ENCODE measurements at regions not wholly inside any gene's neighbourhood (a gene's known extent, or its start where the extent isn't known, plus 50 kb on each side); places are given as distances from the start of the nearest gene placed in this dataset.

DNA sequence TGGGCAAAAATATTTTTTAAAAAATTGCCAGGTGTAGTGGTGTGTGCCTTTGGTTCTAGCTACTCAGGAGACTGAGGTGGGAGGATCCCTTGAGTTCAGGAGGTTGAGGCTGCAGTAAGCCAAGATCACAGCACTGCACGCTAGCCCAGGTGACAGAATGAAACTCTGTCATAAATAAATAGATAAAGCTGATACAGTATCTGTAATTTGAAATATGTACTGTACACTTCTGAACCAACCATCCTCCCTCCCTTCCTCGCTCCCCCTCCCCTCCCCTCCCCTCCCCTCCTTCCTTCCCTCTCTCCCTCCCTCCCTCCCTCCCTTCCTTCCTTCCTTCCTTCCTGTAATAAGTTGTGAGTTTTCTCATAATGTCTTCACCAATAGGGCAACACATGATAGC lies 208.4 kb upstream of the RBFOX1 start:
- Histone ChIP-seq H3K4me3 (ENCODE audit: low read length in 3 of 3) (no peak overlapping the region), H3K9ac (ENCODE audit: low read length in 3 of 3) (no peak overlapping the region), H3K27ac (ENCODE audit: low read depth in 2 of 2, low read length in 2 of 2) (no peak overlapping the region), H3K27me3 (ENCODE audit: control insufficient read depth, insufficient read depth, low read length) (no peaks in the 10 kb centered on the region), H3K4me1 (ENCODE audit: control insufficient read depth in 2 of 3, insufficient read depth in 2 of 3, low read depth in 1 of 3, low read length in 3 of 3) (no peaks in the 10 kb centered on the region), H3K9me3 (ENCODE audit: control insufficient read depth in 2 of 3, insufficient read depth in 1 of 3, low read length in 3 of 3) (no peaks in the 10 kb centered on the region), H3K36me3 (ENCODE audit: control insufficient read depth in 2 of 3, insufficient read depth in 3 of 3, low read length in 3 of 3) (no peaks in the 10 kb centered on the region)
- intact Hi-C loops (cut with DNase I) = no loop called here
- FAIRE-seq = no peak
- no peak for TF ChIP-seq CTCF (IDR thresholded peaks at IDR 0.05; ENCODE audit: borderline replicate concordance, extremely low read depth, insufficient read depth)
- DNase-seq = no peak

DNA sequence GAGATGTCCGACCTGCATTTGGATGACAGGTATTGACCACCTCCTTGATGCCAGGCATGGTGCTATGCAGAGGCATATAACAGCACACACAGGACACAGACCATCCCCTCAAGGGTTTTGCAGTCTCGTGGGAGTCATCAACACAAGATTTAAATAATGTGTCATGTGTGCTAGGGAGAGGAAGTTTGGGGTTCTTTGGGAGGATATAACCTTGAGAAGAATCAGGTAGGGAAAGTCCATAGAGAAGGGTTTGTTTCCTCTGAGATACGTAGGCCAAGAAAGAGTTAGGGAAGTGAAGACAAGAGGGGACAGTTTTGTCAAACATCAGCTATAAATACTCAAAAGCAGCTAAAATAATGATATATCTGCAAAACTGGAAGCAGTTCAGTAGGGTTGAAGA lies 215.9 kb upstream of the RBFOX1 start:
- Histone ChIP-seq H3K27ac (ENCODE audit: low read depth in 2 of 2, low read length in 2 of 2) (no peak overlapping the region), H3K9ac (ENCODE audit: low read length in 3 of 3) (no peak overlapping the region), H3K36me3 (ENCODE audit: control insufficient read depth in 2 of 3, insufficient read depth in 3 of 3, low read length in 3 of 3) (no peaks in the 10 kb centered on the region), H3K4me3 (ENCODE audit: low read length in 3 of 3) (no peak overlapping the region), H3K9me3 (ENCODE audit: control insufficient read depth in 2 of 3, insufficient read depth in 1 of 3, low read length in 3 of 3) (no peaks in the 10 kb centered on the region), H3K4me1 (ENCODE audit: control insufficient read depth in 2 of 3, insufficient read depth in 2 of 3, low read depth in 1 of 3, low read length in 3 of 3) (no peaks in the 10 kb centered on the region), H3K27me3 (ENCODE audit: control insufficient read depth, insufficient read depth, low read length) (no peaks in the 10 kb centered on the region)
- no peak for DNase-seq
- FAIRE-seq = no peak
- intact Hi-C loops (cut with DNase I) = no loop called here
- no peak for TF ChIP-seq CTCF (IDR thresholded peaks at IDR 0.05; ENCODE audit: borderline replicate concordance, extremely low read depth, insufficient read depth)

- Histone ChIP-seq H3K9ac (ENCODE audit: low read length in 3 of 3) (no peak overlapping the region), H3K27ac (ENCODE audit: low read depth in 2 of 2, low read length in 2 of 2) (no peak overlapping the region), H3K9me3 (ENCODE audit: control insufficient read depth in 2 of 3, insufficient read depth in 1 of 3, low read length in 3 of 3) (no peaks in the 10 kb centered on the region), H3K4me1 (ENCODE audit: control insufficient read depth in 2 of 3, insufficient read depth in 2 of 3, low read depth in 1 of 3, low read length in 3 of 3) (no peaks in the 10 kb centered on the region), H3K27me3 (ENCODE audit: control insufficient read depth, insufficient read depth, low read length) (no peaks in the 10 kb centered on the region), H3K4me3 (ENCODE audit: low read length in 3 of 3) (no peak overlapping the region), H3K36me3 (ENCODE audit: control insufficient read depth in 2 of 3, insufficient read depth in 3 of 3, low read length in 3 of 3) (no peaks in the 10 kb centered on the region)
- TF ChIP-seq CTCF (IDR thresholded peaks at IDR 0.05; ENCODE audit: borderline replicate concordance, extremely low read depth, insufficient read depth) = no peak
- intact Hi-C loops (cut with DNase I) = no loop called here
- FAIRE-seq (no peak), DNase-seq (no peak)
Observed at GRCh38 chr16:7115898-7116297, 216.7 kb upstream of the RBFOX1 start.

- no peak for FAIRE-seq
- H3K9ac ChIP-seq (ENCODE audit: low read length in 3 of 3) = no peak overlapping the region
- no peak for TF ChIP-seq CTCF (IDR thresholded peaks at IDR 0.05; ENCODE audit: borderline replicate concordance, extremely low read depth, insufficient read depth)
Observed at GRCh38 chr16:7113949-7114348, 218.7 kb upstream of the RBFOX1 start.

More at GRCh38 chr16:7113949-7114348, 218.7 kb upstream of the RBFOX1 start:
- Histone ChIP-seq H3K36me3 (ENCODE audit: control insufficient read depth in 2 of 3, insufficient read depth in 3 of 3, low read length in 3 of 3) (no peaks in the 10 kb centered on the region), H3K27me3 (ENCODE audit: control insufficient read depth, insufficient read depth, low read length) (no peaks in the 10 kb centered on the region), H3K9me3 (ENCODE audit: control insufficient read depth in 2 of 3, insufficient read depth in 1 of 3, low read length in 3 of 3) (no peaks in the 10 kb centered on the region), H3K27ac (ENCODE audit: low read depth in 2 of 2, low read length in 2 of 2) (no peak overlapping the region), H3K4me1 (ENCODE audit: control insufficient read depth in 2 of 3, insufficient read depth in 2 of 3, low read depth in 1 of 3, low read length in 3 of 3) (no peaks in the 10 kb centered on the region), H3K4me3 (ENCODE audit: low read length in 3 of 3) (no peak overlapping the region)
- DNase-seq = no peak
- intact Hi-C loops (cut with DNase I) = no loop called here
